ENCODE measurements at regions not wholly inside any gene's neighbourhood (a gene's known extent, or its start where the extent isn't known, plus 50 kb on each side); places are given as distances from the start of the nearest gene placed in this dataset.

DNA sequence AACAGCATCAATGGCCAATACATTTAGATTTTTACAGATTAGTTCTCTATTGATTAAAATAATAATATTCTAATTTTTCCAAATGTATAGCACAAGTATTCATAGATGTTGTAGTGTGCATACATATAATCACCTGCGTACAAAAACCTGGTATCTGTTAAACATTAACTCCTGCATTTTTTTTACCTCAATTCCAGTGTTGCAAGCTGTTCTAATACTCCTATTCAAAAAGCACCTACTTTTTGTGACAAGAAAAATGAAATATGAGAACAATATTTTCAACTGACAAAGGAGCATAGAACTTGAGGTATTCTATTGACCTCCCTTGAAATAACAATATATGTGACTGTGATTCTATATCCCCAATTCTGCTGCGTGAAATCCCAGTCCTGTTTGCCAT lies 422.9 kb upstream of the PCDH20 start:
- no peak for FAIRE-seq
- POLR2A ChIA-PET: no interaction called here
- Histone ChIP-seq H3K79me2 (ENCODE audit: control insufficient read depth, insufficient read depth, low read length) (no peaks in the 10 kb centered on the region), H3K4me1 (ENCODE audit: control insufficient read depth, insufficient read depth, low read length) (no peaks in the 10 kb centered on the region), H4K20me1 (ENCODE audit: control insufficient read depth, insufficient read depth) (no peaks in the 10 kb centered on the region), H3K9me3 (replicated peaks; ENCODE audit: control insufficient read depth, insufficient read depth, low read length) (no peaks in the 10 kb centered on the region), H3K27me3 (replicated peaks in 1 of 2; ENCODE audit: control insufficient read depth in 2 of 2, insufficient read depth in 2 of 2, low read length in 1 of 2) (no peaks in the 10 kb centered on the region), H2AFZ (ENCODE audit: control insufficient read depth, low read depth, low read length) (no peak overlapping the region), H3K4me2 (ENCODE audit: control insufficient read depth, insufficient read depth) (no peak overlapping the region), H3K36me3 (ENCODE audit: control insufficient read depth in 2 of 2, insufficient read depth in 2 of 2, low read length in 1 of 2) (no peaks in the 10 kb centered on the region), H3K9ac (ENCODE audit: control insufficient read depth, insufficient read depth, low read length) (no peak overlapping the region), H3K4me3 (no peak overlapping the region), H3K27ac (ENCODE audit: control insufficient read depth, insufficient read depth) (no peak overlapping the region)
- ATAC-seq: no peak
- in situ Hi-C loops (cut with MboI): no loop called here
- intact Hi-C loops (cut with micrococcal nuclease; ENCODE audit: unreplicated experiment): no loop called here
- WGBS (ENCODE audit: insufficient coverage, insufficient replicate concordance, low lambda C conversion rate, missing lambda C conversion rate): 17% methylated on average over 2 of the region's 2 CpGs
- BruUV-seq (replicated peaks): no TSS peak
- TF ChIP-seq STAT3 (IDR thresholded peaks at IDR 0.05; ENCODE audit: low read depth, low read length) (no peak), IRF4 (IDR thresholded peaks at IDR 0.05; ENCODE audit: low read depth, low read length) (no peak), WRNIP1 (IDR thresholded peaks at IDR 0.05; ENCODE audit: borderline replicate concordance, low read depth, low read length) (no peak), MYB (IDR thresholded peaks at IDR 0.05; ENCODE audit: borderline replicate concordance, low read depth, low read length) (no peak), TARDBP (IDR thresholded peaks at IDR 0.05; ENCODE audit: borderline replicate concordance) (no peak), POU2F2 (IDR thresholded peaks at IDR 0.05; ENCODE audit: borderline replicate concordance, low read depth, low read length) (no peak), BHLHE40 (IDR thresholded peaks at IDR 0.05; ENCODE audit: borderline replicate concordance in 1 of 2, low read depth in 2 of 2, low read length in 1 of 2) (no peak), PML (IDR thresholded peaks at IDR 0.05; ENCODE audit: low read length) (no peak)
- TF ChIP-seq, protein P1, sequence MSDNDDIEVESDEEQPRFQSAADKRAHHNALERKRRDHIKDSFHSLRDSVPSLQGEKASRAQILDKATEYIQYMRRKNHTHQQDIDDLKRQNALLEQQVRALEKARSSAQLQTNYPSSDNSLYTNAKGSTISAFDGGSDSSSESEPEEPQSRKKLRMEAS (IDR thresholded peaks at IDR 0.05; ENCODE audit: low read depth, low read length): no peak
- TF ChIP-seq, protein P2, sequence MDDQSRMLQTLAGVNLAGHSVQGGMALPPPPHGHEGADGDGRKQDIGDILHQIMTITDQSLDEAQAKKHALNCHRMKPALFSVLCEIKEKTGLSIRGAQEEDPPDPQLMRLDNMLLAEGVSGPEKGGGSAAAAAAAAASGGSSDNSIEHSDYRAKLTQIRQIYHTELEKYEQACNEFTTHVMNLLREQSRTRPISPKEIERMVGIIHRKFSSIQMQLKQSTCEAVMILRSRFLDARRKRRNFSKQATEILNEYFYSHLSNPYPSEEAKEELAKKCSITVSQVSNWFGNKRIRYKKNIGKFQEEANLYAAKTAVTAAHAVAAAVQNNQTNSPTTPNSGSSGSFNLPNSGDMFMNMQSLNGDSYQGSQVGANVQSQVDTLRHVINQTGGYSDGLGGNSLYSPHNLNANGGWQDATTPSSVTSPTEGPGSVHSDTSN (IDR thresholded peaks at IDR 0.05; ENCODE audit: insufficient replicate concordance, low read depth, low read length): no peak
- TF ChIP-seq, protein P3, sequence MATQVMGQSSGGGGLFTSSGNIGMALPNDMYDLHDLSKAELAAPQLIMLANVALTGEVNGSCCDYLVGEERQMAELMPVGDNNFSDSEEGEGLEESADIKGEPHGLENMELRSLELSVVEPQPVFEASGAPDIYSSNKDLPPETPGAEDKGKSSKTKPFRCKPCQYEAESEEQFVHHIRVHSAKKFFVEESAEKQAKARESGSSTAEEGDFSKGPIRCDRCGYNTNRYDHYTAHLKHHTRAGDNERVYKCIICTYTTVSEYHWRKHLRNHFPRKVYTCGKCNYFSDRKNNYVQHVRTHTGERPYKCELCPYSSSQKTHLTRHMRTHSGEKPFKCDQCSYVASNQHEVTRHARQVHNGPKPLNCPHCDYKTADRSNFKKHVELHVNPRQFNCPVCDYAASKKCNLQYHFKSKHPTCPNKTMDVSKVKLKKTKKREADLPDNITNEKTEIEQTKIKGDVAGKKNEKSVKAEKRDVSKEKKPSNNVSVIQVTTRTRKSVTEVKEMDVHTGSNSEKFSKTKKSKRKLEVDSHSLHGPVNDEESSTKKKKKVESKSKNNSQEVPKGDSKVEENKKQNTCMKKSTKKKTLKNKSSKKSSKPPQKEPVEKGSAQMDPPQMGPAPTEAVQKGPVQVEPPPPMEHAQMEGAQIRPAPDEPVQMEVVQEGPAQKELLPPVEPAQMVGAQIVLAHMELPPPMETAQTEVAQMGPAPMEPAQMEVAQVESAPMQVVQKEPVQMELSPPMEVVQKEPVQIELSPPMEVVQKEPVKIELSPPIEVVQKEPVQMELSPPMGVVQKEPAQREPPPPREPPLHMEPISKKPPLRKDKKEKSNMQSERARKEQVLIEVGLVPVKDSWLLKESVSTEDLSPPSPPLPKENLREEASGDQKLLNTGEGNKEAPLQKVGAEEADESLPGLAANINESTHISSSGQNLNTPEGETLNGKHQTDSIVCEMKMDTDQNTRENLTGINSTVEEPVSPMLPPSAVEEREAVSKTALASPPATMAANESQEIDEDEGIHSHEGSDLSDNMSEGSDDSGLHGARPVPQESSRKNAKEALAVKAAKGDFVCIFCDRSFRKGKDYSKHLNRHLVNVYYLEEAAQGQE (IDR thresholded peaks at IDR 0.05; ENCODE audit: low read depth, low read length): no peak
- TF ChIP-seq, protein P4, sequence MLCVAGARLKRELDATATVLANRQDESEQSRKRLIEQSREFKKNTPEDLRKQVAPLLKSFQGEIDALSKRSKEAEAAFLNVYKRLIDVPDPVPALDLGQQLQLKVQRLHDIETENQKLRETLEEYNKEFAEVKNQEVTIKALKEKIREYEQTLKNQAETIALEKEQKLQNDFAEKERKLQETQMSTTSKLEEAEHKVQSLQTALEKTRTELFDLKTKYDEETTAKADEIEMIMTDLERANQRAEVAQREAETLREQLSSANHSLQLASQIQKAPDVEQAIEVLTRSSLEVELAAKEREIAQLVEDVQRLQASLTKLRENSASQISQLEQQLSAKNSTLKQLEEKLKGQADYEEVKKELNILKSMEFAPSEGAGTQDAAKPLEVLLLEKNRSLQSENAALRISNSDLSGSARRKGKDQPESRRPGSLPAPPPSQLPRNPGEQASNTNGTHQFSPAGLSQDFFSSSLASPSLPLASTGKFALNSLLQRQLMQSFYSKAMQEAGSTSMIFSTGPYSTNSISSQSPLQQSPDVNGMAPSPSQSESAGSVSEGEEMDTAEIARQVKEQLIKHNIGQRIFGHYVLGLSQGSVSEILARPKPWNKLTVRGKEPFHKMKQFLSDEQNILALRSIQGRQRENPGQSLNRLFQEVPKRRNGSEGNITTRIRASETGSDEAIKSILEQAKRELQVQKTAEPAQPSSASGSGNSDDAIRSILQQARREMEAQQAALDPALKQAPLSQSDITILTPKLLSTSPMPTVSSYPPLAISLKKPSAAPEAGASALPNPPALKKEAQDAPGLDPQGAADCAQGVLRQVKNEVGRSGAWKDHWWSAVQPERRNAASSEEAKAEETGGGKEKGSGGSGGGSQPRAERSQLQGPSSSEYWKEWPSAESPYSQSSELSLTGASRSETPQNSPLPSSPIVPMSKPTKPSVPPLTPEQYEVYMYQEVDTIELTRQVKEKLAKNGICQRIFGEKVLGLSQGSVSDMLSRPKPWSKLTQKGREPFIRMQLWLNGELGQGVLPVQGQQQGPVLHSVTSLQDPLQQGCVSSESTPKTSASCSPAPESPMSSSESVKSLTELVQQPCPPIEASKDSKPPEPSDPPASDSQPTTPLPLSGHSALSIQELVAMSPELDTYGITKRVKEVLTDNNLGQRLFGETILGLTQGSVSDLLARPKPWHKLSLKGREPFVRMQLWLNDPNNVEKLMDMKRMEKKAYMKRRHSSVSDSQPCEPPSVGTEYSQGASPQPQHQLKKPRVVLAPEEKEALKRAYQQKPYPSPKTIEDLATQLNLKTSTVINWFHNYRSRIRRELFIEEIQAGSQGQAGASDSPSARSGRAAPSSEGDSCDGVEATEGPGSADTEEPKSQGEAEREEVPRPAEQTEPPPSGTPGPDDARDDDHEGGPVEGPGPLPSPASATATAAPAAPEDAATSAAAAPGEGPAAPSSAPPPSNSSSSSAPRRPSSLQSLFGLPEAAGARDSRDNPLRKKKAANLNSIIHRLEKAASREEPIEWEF (IDR thresholded peaks at IDR 0.05; ENCODE audit: insufficient replicate concordance, low read depth, low read length): no peak
- CTCF ChIA-PET: no interaction called here
- DNase-seq (ENCODE audit: low read depth, low spot score): no peak
- RAD21 ChIA-PET (ENCODE audit: unreplicated experiment): no interaction called here
- SMC1A ChIA-PET (ENCODE audit: uncharacterized antibody, unreplicated experiment): no interaction called here
